SIG-M5 treated with dmso at 0.1 percent for 504 hours (cell line): ENCODE measurements at regions not wholly inside any gene's neighbourhood (a gene's known extent, or its start where the extent isn't known, plus 50 kb on each side); places are given as distances from the start of the nearest gene placed in this dataset.

Source experiments
- DNase-seq: peaks from one replicate; lab custom pipeline; 2025; ENCODE audit not compliant: unreplicated experiment; lab: John Stamatoyannopoulos, UW

GRCh38 chr4:19372390-19372789, 879.3 kb upstream of the SLIT2 start:
- no peak for DNase-seq

GRCh38 chr4:19368800-19369199, 882.9 kb upstream of the SLIT2 start:
- DNase-seq = no peak

GRCh38 chr4:19366916-19367315, 884.8 kb upstream of the SLIT2 start:
- DNase-seq = no peak

GRCh38 chr4:19358015-19358414, 893.7 kb upstream of the SLIT2 start:
- DNase-seq = no peak

- no peak for DNase-seq
Observed at GRCh38 chr4:19349416-19349815, 902.3 kb upstream of the SLIT2 start.

GRCh38 chr4:19348746-19349145, 903.0 kb upstream of the SLIT2 start:
- no peak for DNase-seq

- DNase-seq = no peak
Observed at GRCh38 chr4:19346636-19347035, 905.1 kb upstream of the SLIT2 start.

- DNase-seq = no peak
Observed at GRCh38 chr4:19329631-19330030, 922.1 kb upstream of the SLIT2 start.

- DNase-seq = no peak
Observed at GRCh38 chr4:19329077-19329476, 922.6 kb upstream of the SLIT2 start.

- DNase-seq = no peak
Observed at GRCh38 chr4:19327364-19327763, 924.3 kb upstream of the SLIT2 start.

GRCh38 chr4:19324184-19324583, 927.5 kb upstream of the SLIT2 start:
- no peak for DNase-seq

GRCh38 chr4:19319607-19320006, 932.1 kb upstream of the SLIT2 start:
- no peak for DNase-seq

- no peak for DNase-seq
Observed at GRCh38 chr4:19317377-19317776, 934.3 kb upstream of the SLIT2 start.

GRCh38 chr4:19314116-19314515, 937.6 kb upstream of the SLIT2 start:
- DNase-seq = no peak

GRCh38 chr4:19309378-19309777, 942.3 kb upstream of the SLIT2 start:
- no peak for DNase-seq

- no peak for DNase-seq
Observed at GRCh38 chr4:19304028-19304427, 947.7 kb upstream of the SLIT2 start.

GRCh38 chr4:19301527-19301926, 950.2 kb upstream of the SLIT2 start:
- no peak for DNase-seq

- no peak for DNase-seq
Observed at GRCh38 chr4:19300213-19300612, 951.5 kb upstream of the SLIT2 start.

- DNase-seq = no peak
Observed at GRCh38 chr4:19298998-19299397, 952.7 kb upstream of the SLIT2 start.

- DNase-seq = no peak
Observed at GRCh38 chr4:19293781-19294180, 957.9 kb upstream of the SLIT2 start.

GRCh38 chr4:19293080-19293479, 958.6 kb upstream of the SLIT2 start:
- no peak for DNase-seq

- DNase-seq = no peak
Observed at GRCh38 chr4:19286924-19287323, 964.8 kb upstream of the SLIT2 start.

GRCh38 chr4:19285146-19285545, 966.6 kb upstream of the SLIT2 start:
- DNase-seq = no peak

GRCh38 chr4:19278665-19279064, 973.0 kb upstream of the SLIT2 start:
- no peak for DNase-seq
